ENCODE measurements at regions not wholly inside any gene's neighbourhood (a gene's known extent, or its start where the extent isn't known, plus 50 kb on each side); places are given as distances from the start of the nearest gene placed in this dataset.

GRCh38 chr5:104171958-104172690 lies 609.5 kb upstream of the NUDT12 start:
- TF ChIP-seq FOSL1 (IDR thresholded peaks at IDR 0.05; ENCODE audit: low read depth) (no peak), CTCF (IDR thresholded peaks at IDR 0.05 in 2 of 3, conservative IDR thresholded peaks at IDR 0.05 in 1 of 3; ENCODE audit: borderline replicate concordance in 1 of 3, insufficient read depth in 1 of 3, low read depth in 2 of 3, low read length in 2 of 3) (no peak)

Measured in HCT116 (cell line).